HG03159 (cell line): ENCODE measurements at regions not wholly inside any gene's neighbourhood (a gene's known extent, or its start where the extent isn't known, plus 50 kb on each side); places are given as distances from the start of the nearest gene placed in this dataset.
"Not testable (repeated sequence)": the region's sequence is repeated elsewhere in the genome, so short reads cannot be mapped to it uniquely, and the experiment has no call there.

Source experiments
- ATAC-seq: cut with Tn5 transposase; IDR thresholded peaks from one replicate; pipeline ENCODE4 v1.9.1; 2021; ENCODE audit warnings: mild to moderate bottlenecking, moderate library complexity; ENCODE audit not compliant: unreplicated experiment

DNA sequence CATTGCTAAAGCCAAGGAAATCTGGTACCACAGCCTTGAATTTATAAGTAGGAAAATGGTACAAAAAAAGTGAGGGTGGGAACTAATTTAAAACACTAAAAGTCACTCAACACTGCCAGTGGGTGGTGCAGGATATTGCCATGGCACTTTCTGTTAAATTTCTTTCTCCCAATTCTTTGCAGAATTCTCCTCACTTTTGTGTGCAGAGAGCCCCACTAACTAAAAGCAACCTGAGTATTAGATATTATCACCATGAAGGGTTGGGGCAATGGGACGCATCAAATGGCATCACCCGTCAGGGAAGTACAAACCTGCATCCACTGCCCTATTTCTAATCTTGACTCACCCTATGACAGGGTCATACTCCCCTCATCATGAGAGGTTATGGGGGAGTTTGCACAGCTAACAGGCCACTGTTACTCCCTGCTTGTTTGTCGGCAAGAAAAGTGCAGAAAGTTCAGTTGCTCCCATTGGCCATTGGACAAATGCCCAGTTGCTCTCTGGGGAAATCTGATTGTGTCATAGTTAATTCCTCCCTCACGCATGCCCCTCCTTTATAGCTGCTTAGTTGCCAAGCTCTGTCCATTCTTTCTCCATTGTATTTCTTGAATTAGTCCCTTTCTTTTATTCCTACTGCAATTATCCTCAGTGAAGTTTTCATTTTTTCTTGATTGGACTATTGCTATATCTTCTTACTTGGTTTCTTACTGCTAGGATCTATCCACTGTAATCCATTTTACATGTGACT is 93.8 kb upstream of the BLID start:
- no peak for ATAC-seq

DNA sequence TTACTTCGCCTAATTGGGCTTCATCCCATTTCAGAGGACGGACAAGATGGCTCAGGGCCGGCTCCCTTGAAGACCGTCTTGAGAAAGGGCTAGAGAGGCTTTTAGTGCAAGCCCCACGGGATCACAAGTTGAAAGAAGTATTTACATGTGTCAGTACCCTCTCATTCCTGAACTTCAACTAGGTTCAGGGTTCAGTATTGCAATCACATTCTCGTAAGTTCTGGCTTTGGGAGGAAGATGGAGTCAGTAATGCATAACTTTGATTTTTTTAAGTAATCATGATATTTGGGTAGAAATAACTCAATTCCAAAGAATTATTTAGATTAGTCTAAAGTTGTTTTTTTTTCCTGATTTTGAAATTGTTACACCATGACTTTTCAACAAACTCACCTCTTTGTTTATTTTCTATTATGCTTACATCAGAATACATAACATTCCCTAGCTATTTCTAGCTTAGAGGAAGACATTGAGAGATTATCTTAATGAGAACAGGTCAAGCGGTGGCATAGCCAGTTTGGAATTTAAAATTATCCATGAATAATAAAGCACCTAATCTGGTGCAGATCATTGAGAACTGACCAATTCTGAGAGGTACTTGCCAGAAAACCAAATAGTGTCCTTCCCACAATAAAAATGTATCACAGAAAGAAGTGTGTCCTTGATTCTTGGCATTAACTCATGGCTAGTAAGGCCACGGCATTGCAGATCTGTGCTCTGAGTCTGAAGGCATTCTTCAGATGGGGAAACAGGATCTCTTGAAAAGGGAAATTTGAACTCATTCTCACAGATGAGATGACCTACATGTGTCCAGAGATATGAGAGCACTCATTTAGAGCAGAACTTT is 92.1 kb upstream of the BLID start:
- no peak for ATAC-seq

DNA sequence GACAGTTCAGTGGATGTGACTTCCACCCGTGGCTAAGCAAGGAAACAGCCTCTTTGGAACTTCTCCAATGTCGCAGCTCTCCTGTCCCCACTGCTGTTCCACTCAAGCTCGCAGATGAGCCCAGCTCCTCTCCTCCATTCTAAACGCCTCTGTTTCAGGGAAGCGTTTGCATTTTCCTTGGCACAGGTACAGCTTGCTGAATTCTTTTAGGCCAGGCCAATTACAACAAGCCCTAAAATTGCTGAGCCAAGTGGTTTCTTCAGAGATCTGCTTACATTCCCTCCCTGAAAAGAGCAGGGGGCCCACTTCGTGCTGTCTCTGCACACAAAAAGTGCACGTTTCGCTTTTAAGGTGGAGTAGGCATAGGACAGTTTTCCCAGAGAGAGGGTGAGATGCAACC is 91.5 kb upstream of the BLID start:
- ATAC-seq: no peak

DNA sequence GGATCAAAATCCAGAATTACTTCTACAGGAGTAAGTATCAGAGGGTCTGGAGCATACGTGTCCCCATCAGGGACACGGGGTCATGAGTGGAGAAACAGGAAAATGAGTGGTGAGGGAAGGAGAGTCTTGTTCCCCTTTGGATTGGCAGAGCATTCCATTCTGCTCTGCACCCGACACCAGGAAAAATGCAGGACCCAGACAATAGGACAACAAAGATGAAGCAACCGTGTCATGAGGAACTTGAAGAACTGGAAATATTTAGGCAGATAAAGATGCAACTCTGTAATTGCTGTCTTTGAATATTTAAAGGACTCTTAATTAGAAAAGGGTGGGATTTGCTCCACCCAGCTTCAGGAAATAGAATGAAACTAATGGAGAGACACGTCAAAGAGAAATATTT is 89.0 kb upstream of the BLID start:
- no peak for ATAC-seq

DNA sequence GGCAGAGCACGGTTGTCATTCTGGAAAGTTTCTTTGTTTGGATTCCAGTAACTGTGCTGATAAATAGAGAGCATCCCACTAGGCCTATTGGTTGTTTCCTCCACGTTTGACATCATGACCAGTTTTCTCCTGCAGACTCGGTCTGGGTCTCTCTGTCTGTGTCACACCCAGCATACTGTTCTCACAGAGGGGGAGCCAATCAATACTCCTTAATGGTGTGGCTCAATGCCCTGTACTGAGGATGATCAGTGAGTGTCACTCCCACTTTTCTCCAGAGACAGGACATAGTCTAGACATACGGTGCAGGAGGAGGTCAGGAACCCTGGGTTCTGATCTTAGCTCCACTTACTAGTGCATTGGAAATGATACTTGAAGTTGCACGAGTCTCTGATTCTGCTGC is 88.2 kb upstream of the BLID start:
- ATAC-seq: no peak

DNA sequence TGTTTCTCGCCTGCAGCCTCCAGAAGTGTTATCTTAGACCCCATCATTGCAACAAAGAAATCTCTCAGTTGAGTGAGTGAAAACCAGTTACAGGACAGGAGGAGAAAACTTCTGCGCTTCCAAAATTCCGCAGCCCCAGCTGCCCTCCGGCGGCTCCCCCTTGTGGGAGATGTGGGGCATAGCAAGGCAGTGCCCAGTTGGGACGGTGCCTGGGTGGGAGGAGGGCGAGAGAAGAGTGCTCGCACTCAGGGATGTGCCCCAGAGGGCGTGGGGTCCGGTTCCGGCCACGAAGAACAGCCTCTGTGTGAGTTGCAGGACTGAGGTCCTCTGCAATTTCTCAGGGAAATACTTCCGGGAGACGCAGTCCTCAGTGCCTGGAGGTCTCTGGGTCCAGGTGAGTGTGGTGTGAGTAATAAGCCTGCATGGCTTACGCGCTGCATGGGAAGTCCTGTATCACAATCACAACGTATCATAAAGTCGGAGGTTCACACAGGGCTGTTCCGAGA is 87.0 kb upstream of the BLID start:
- peak; percentile 95 for ATAC-seq

DNA sequence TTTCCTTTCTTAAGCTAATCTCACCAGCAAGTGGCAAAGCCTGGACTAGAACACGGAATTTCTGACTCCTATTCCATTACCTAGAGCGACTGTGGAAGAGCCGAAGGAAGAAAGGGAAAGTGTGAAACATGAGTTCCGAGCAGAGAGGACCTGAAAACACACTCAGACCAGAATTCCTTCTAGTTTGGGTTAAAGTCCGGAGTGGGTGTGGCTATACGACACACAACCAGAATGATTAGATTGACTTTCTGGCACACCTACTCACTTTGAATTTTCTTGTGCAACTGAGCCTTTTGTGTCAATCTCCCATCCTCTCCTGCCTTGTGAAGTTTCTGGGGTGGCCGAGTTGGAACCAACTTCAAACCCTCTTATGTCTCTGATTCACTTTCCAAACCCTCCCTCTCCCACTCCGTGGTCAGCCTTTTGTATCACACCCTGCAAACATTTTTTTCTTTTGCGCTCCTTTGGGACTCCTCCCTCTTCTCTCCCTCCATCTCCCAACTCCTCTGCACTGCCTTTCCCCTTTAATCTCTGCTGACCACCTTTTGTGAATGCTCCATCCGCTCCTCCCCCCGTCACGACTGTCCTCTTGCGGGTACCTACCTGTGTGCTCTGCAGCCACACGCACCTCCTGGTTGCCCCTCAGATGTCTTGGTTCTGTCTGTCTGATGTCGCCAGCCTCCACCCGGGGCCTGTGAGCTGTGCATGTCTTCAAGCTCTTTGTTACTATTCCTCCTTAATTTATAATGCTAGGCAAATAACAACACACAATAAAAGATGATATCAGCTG is 86.3 kb upstream of the BLID start:
- ATAC-seq: no peak

DNA sequence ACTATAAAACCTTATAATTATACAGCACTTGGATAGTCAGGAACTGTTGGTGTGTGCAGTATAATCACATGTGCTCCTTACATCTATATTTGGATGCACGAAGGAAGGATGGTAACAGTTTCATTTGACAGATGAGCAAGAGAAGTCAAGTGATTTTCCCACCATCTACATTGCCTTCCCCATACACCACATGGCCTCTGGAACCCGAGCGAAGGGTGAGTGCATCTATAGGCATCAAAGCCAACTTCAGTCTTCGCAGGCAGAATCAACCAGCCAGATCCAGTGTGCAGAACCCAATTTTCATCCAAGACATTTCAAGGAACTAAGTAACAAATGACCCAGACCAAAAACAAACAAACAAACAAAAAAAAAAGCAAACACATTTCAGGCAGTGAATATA is 85.1 kb upstream of the BLID start:
- no peak for ATAC-seq

DNA sequence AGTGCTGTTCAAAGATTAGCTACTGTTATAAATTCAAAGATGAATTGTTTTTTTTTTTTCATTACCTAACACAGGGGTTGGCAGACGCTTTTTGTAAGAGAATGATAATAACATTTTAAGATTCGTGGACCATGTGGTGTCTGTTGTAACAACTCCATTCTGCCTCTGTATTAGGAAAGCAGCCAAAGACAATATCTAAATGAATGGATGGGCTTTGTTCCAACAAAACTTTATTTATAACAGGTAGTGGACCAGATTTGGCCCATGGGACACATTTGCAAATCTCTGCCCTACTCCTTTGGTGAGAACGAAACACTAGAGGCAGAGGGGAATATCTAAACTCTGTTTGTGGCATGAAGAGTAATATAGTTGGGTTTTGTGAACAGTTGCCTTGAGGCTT is 83.6 kb upstream of the BLID start:
- ATAC-seq: no peak

DNA sequence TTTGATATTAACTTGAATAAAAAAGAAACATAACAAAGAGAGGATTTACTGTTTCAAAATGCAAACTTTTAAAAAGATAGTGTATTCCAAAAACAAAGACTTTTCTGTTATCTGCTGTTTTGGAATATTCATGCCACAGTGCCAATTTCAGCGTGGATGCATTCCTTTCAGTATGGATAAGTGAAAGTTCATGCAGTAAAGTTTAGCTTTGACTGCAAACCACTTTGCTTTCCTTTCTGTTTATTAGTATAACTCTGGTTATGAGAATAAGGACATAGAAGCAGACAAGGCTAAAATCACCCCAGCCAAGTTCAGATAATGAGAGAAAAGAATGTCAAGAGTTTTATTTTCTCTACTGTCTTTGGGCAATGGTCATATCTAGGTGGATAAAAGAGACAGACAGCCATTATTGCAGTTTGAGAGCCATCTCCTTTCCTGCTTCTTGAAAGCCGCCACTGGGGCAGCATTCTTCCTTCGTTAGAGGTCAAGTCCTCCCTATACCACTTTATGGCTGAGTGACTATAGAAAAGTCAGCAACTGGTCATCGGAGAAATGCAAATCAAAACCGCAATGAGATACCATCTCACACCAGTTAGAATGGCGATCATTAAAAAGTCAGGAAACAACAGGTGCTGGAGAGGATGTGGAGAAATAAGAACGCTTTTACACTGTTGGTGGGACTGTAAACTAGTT is 82.4 kb upstream of the BLID start:
- no peak for ATAC-seq

DNA sequence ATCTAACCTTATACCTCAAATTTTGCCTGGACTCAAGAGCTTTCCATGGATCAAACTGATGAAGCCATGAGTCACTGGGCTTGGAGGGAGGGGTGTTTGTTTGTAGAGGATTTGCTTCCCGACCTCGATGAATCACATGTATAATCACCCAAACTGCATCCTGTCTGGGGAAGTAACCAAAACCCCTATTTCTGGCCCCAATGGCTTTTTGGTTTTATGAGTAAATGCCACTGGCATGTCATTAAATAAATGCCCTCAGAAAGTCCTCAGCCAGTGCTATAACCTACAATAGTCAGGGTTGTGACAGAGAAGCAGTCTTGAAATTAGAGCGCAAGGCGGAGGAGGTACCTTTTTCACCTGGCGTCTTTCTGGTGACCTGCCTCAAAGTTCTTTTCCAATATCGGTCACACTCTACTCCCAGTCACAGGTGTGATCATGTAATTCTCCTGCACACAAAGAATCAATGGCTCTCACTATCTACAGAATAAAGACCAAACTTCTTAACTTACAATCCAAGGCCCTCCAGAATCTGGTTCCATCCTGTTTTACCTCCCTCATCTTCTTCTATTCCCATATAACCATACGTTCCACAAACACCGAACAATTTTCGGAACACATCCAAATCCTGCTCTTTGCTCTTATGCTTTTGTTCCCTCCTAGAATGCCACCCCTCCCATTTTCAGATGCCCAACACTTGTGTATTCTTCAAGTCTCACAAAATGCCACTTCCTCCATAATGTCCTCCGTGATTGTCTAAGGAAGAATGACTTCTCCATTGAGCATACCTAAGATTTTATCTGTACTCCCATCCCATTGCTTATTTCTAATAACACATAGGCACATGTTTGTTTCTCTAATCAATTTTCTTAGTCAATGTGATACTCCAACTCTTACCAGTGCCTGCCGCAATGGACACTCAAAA is 81.3 kb upstream of the BLID start:
- ATAC-seq: no peak

DNA sequence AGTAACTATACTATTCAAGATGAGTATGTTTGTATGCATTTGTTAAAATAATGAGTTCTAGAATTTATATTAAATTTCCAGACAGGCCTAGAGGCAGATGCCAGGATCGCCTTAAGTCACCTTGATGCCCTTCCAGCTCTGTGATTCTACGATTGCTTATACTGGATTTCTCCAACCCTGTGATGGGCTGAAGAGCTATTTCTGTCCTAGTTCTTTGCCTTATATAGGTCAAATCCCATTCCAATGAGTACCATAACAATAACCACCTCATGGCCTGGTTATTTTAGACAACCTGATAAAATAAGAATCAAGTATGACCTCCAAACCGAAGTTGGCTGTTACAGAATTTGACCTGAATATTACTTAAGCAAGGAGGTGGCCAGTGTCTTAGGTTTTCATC is 79.8 kb upstream of the BLID start:
- ATAC-seq: no peak

DNA sequence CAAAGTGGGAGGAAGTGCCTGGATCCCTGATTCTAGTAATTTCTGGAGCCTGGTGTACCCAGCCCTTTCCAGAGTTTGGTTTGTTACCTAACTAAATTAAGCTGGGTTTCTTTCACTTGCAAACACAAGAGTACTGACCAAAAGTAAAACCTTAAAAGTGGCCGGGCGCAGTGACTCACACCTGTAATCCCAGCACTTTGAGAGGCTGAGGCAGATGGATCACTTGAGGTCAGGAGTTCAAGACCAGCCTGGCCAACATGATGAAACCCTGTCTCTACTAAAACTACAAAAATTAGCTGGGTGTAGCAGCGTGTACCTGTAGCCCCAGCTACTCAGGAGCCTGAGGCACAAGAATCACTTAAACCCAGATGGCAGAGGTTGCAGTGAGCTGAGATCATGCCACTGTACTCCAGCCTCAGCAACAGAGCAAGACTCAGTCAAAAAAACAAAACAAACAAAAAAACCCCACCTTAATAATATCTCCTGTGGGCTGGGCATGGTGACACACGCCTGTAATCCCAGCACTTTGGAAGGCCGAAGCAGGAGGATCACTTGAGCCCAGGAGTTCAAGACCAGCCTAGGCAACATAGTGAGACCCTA is 78.0 kb upstream of the BLID start:
- not testable (repeated sequence) for ATAC-seq

DNA sequence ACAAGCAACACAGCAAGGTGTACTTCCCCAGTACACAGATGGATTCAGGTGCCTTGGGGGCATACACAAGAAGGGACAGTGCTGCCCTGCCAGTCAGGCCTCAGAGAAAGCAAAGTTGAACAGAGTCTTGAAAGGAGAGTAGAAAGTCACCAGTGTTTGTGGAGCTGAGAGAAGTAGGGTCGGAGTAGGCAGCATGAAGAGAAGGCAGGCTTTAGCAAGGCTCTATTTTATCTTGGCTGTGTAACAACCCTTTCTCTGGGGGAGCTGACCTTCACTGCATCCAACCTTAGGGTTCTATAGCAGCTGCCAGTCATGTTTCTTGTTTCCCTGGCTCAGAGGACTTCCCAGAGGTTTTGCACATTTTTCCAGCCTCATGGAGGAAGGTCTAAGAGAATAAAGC is 77.4 kb upstream of the BLID start:
- ATAC-seq: no peak

DNA sequence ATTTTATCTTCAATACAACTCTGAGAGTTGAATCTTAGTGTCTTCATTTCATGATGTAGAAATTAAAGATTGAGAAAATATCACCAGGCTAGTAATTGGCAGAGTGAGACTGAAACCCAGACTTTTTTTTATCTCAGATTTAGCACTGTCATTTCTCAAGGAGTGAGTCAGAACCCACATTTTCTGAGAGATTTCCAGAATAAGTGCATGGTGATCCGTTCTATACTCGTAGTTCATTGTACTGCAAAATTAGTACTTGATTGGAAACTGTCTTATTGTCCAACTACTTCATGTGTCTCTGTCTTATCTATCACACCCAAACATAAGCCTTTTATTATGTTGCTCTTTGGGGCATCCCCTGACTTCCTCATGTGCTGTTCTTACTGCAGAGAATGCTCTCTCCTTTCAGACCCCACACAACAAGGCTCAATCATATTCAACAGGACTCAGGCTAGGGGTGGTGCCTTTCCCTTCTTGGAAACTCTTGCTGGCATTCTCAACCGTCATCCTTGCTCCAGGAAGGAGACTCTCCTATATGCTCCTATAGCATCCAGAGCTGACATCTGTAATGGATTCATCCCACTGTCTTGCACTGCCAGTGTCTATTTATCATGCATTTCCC is 76.7 kb upstream of the BLID start:
- no peak for ATAC-seq

DNA sequence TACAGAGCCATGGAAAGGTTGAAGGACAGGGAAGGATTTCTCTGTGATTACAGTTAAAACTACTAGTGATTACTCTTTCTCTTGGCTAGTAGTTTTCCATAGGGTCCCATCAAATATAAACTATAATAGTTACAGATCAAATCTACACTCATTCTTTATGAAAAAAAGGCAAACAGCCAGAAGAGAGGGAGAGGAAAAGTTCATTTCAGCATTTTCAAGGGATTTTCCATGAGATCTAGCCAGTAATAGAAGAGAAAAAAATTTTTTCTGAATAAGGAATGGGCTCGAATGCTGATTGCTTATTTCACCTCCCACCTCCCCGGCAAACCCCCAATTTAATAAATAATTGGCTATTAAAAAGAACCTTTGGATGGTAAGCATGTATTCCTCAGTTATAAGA is 74.8 kb upstream of the BLID start:
- ATAC-seq: no peak

DNA sequence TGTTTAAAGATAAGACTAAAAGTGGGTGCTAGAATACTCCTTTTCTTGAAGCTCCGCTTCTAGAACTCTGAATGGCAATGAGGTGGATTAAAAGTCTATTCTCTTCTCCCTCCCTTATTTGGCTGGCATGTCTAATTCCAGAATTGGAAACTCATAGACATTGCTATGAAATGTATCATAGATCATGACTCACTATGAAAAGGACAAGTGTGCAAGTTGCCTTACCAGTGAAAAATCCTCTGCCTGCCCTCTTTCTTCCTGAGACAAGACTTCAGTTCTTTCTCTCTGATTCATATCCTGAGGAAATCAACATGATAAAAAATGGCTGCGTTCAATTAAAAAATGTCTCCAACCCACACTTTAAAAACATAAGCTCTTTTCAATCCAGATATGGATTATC is 73.2 kb upstream of the BLID start:
- ATAC-seq: no peak

DNA sequence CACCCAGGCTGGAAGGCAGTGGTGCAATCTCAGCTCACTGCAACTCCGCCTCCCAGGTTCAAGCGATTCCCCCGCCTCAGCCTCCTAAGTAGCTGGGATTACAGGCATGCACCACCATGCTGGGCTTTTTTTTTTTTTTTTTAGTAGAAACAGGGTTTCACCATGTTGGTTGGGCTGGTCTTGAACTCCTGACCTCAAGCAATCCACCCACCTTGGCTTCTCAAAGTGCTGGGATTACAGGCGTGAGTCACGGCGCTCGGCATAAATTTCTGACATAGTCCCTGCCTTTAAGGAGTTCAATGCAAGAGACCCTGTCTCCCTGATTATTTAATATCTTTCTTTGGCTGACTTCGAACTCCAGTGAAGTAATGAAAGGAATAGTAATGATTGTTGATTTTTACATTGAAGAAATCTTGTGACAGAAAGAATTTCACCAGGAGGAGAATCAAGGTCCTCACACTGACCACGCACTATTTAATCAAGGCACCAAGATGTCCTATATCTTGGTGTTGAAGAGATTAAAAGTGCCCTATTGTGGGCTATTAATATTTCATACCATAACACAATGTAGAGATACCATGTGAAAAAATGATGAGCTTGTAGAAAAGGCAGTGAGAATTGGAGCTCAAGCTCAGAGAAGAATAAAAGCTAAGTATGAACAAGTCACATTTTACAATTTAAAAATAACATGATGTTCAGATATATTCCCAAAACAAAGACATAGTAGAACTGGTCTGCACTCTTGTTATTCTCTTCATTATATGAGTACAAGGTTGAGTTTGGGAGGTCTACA is 71.6 kb upstream of the BLID start:
- no peak for ATAC-seq
